ENCODE measurements at regions not wholly inside any gene's neighbourhood (a gene's known extent, or its start where the extent isn't known, plus 50 kb on each side); places are given as distances from the start of the nearest gene placed in this dataset.

- peaks cover 4% of the 10 kb centered on the region for H3K36me3 Mint-ChIP-seq (ENCODE audit: unreplicated experiment)
- H3K4me1 Mint-ChIP-seq (ENCODE audit: low read depth, unreplicated experiment): no peaks in the 10 kb centered on the region
- peaks cover 1% of the 10 kb centered on the region for H3K9me3 Mint-ChIP-seq (ENCODE audit: unreplicated experiment)
- no peak overlapping the region for H3K4me3 Mint-ChIP-seq (ENCODE audit: unreplicated experiment)
- H3K27ac Mint-ChIP-seq (ENCODE audit: unreplicated experiment): no peak overlapping the region
- no peak for DNase-seq
- H3K27me3 Mint-ChIP-seq (ENCODE audit: unreplicated experiment): peaks cover 2% of the 10 kb centered on the region
- TF ChIP-seq CTCF (IDR thresholded peaks at IDR 0.05; ENCODE audit: partially characterized antibody, unreplicated experiment): no peak
Measured at GRCh38 chr6:91273729-91274128, 686.9 kb upstream of the MAP3K7 start.

- H3K27me3 Mint-ChIP-seq (ENCODE audit: unreplicated experiment): peaks cover 2% of the 10 kb centered on the region
- TF ChIP-seq CTCF (IDR thresholded peaks at IDR 0.05; ENCODE audit: partially characterized antibody, unreplicated experiment): no peak
Measured at GRCh38 chr6:91271807-91272206, 684.9 kb upstream of the MAP3K7 start.

GRCh38 chr6:91268941-91269340, 682.1 kb upstream of the MAP3K7 start:
- H3K9me3 Mint-ChIP-seq (ENCODE audit: unreplicated experiment): peaks cover 2% of the 10 kb centered on the region
- H3K27ac Mint-ChIP-seq (ENCODE audit: unreplicated experiment): no peak overlapping the region
- H3K4me1 Mint-ChIP-seq (ENCODE audit: low read depth, unreplicated experiment): no peaks in the 10 kb centered on the region
- peaks cover 4% of the 10 kb centered on the region for H3K36me3 Mint-ChIP-seq (ENCODE audit: unreplicated experiment)
- H3K27me3 Mint-ChIP-seq (ENCODE audit: unreplicated experiment): no peaks in the 10 kb centered on the region
- DNase-seq: no peak
- H3K4me3 Mint-ChIP-seq (ENCODE audit: unreplicated experiment): no peak overlapping the region
- no peak for TF ChIP-seq CTCF (IDR thresholded peaks at IDR 0.05; ENCODE audit: partially characterized antibody, unreplicated experiment)

More at GRCh38 chr6:91271807-91272206, 684.9 kb upstream of the MAP3K7 start:
- peaks cover 4% of the 10 kb centered on the region for H3K9me3 Mint-ChIP-seq (ENCODE audit: unreplicated experiment)
- no peaks in the 10 kb centered on the region for H3K4me1 Mint-ChIP-seq (ENCODE audit: low read depth, unreplicated experiment)
- no peak overlapping the region for H3K27ac Mint-ChIP-seq (ENCODE audit: unreplicated experiment)
- DNase-seq: no peak
- no peak overlapping the region for H3K4me3 Mint-ChIP-seq (ENCODE audit: unreplicated experiment)
- H3K36me3 Mint-ChIP-seq (ENCODE audit: unreplicated experiment): peaks cover 4% of the 10 kb centered on the region

GRCh38 chr6:91267246-91267645, 680.4 kb upstream of the MAP3K7 start:
- DNase-seq: no peak
- H3K27ac Mint-ChIP-seq (ENCODE audit: unreplicated experiment): no peak overlapping the region
- H3K4me3 Mint-ChIP-seq (ENCODE audit: unreplicated experiment): no peak overlapping the region
- no peaks in the 10 kb centered on the region for H3K27me3 Mint-ChIP-seq (ENCODE audit: unreplicated experiment)
- no peak for TF ChIP-seq CTCF (IDR thresholded peaks at IDR 0.05; ENCODE audit: partially characterized antibody, unreplicated experiment)
- H3K9me3 Mint-ChIP-seq (ENCODE audit: unreplicated experiment): peaks cover 2% of the 10 kb centered on the region
- no peaks in the 10 kb centered on the region for H3K4me1 Mint-ChIP-seq (ENCODE audit: low read depth, unreplicated experiment)
- H3K36me3 Mint-ChIP-seq (ENCODE audit: unreplicated experiment): peaks cover 4% of the 10 kb centered on the region

GRCh38 chr6:91266156-91266555, 679.3 kb upstream of the MAP3K7 start:
- H3K27me3 Mint-ChIP-seq (ENCODE audit: unreplicated experiment): no peaks in the 10 kb centered on the region
- peaks cover 4% of the 10 kb centered on the region for H3K36me3 Mint-ChIP-seq (ENCODE audit: unreplicated experiment)
- no peak overlapping the region for H3K4me3 Mint-ChIP-seq (ENCODE audit: unreplicated experiment)
- no peak for TF ChIP-seq CTCF (IDR thresholded peaks at IDR 0.05; ENCODE audit: partially characterized antibody, unreplicated experiment)
- no peak for DNase-seq
- H3K4me1 Mint-ChIP-seq (ENCODE audit: low read depth, unreplicated experiment): no peaks in the 10 kb centered on the region
- H3K27ac Mint-ChIP-seq (ENCODE audit: unreplicated experiment): no peak overlapping the region
- H3K9me3 Mint-ChIP-seq (ENCODE audit: unreplicated experiment): peaks cover 2% of the 10 kb centered on the region

Measured in glutamatergic neuron (in vitro differentiated cells).